Liver (tissue), 3 donors: ENCODE measurements at regions not wholly inside any gene's neighbourhood (a gene's known extent, or its start where the extent isn't known, plus 50 kb on each side); places are given as distances from the start of the nearest gene placed in this dataset.

Experiments used
- EGR1 ChIP-seq, 2 donors: IDR thresholded peaks; 2 replicates each; pipeline ENCODE4 v1.6.1; 2016 to 2018; ENCODE audit warnings: antibody characterized with exemption in 2 of 2, low read depth in 2 of 2
- FOXA1 ChIP-seq: IDR thresholded peaks from 2 replicates; pipeline ENCODE4 v1.6.1; 2016; ENCODE audit warnings: antibody characterized with exemption
- GABPA ChIP-seq, 2 donors: IDR thresholded peaks in 1 of 2; conservative IDR thresholded peaks in 1 of 2; 2 replicates each; pipeline ENCODE4 v1.6.1; 2016; ENCODE audit warnings: antibody characterized with exemption in 2 of 2, mild to moderate bottlenecking in 1 of 2, moderate library complexity in 1 of 2
- HNF4A ChIP-seq, 2 donors: conservative IDR thresholded peaks; 2 replicates each; pipeline ENCODE4 v1.6.1; 2016; ENCODE audit warnings: antibody characterized with exemption in 2 of 2, mild to moderate bottlenecking in 2 of 2
- JUND ChIP-seq, 2 donors: IDR thresholded peaks; 2 replicates each; pipeline ENCODE4 v1.6.1; 2016; ENCODE audit warnings: antibody characterized with exemption in 2 of 2
- RAD21 ChIP-seq, 2 donors: IDR thresholded peaks; 2 replicates each; pipeline ENCODE4 v1.6.1; 2016; ENCODE audit warnings: antibody characterized with exemption in 2 of 2, mild to moderate bottlenecking in 2 of 2
- SP1 ChIP-seq: IDR thresholded peaks from 2 replicates; pipeline ENCODE4 v1.6.1; 2018; ENCODE audit warnings: antibody characterized with exemption, mild to moderate bottlenecking
- TAF1 ChIP-seq: conservative IDR thresholded peaks from 2 replicates; pipeline ENCODE4 v1.6.1; 2016; ENCODE audit warnings: antibody characterized with exemption, mild to moderate bottlenecking
- TF ChIP-seq, protein P1 (sequence below): fragments of 150-350 bp; IDR thresholded peaks from 2 replicates; pipeline ENCODE4 v1.5.1; 2017; ENCODE audit warnings: improper control_type of control experiment, low read depth, low read length; ENCODE audit not compliant: missing input control
- TF ChIP-seq, protein P2 (sequence below): IDR thresholded peaks from 2 replicates; pipeline ENCODE4 v1.6.1; 2016; ENCODE audit warnings: antibody characterized with exemption
- TF ChIP-seq, protein P3 (sequence below): IDR thresholded peaks from 2 replicates; pipeline ENCODE4 v1.6.1; 2016; ENCODE audit warnings: antibody characterized with exemption, mild to moderate bottlenecking
- TF ChIP-seq, protein P4 (sequence below): IDR thresholded peaks from 2 replicates; pipeline ENCODE4 v1.6.1; 2016; ENCODE audit warnings: antibody characterized with exemption
- TF ChIP-seq, protein P5 (sequence below): IDR thresholded peaks from 2 replicates; pipeline ENCODE4 v1.6.1; 2016; ENCODE audit warnings: antibody characterized with exemption
- donor health status: healthy.
- donor health status: healthy.

DNA sequence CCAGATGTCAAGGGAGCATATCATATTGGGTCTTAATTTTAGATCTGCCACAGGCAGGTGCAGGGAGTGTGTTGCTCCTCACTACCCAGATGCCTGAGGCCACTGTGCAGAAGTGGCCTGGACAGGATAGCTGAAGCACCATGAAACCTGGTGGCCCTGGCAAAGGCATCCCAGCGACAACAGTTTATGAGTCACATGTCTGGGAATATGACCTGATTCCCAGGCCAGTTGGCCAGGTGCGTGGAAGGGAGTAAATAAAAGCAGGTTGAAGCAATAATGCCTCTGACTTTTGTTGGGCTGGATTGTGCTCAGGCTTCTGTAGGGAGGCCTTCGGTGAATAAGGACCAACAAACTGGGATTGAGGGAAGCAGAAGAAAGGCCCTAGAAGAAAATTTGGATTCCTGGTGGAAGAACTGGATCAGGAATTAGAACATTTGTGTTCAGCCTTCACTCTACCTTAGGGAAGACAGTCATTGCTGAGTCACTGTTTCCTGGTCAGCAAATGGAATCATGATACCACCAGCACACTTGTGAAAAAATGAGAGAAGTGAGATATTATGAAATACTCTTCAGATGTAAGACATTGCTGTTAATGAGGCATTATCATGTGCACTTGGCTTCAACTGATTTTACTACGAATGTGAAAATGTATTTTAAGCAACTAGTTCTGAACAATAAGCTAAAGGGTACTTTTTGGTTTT lies 78.4 kb upstream of the ZNF516 start:
- TF ChIP-seq EGR1 (IDR thresholded peaks at IDR 0.05; ENCODE audit: low read depth in 2 of 2) (peak in 1 of 2 donors; percentile 16), TAF1 (no peak), JUND (IDR thresholded peaks at IDR 0.05) (peak in 1 of 2 donors; percentile 49), GABPA (IDR thresholded peaks at IDR 0.05 in 1 of 2, conservative IDR thresholded peaks at IDR 0.05 in 1 of 2) (peak in 1 of 2 donors; percentile 13), RAD21 (IDR thresholded peaks at IDR 0.05) (peak; percentile 43 to 46), HNF4A (conservative IDR thresholded peaks at IDR 0.05) (peak; percentile 54 to 71), FOXA1 (no peak), SP1 (peak; percentile 48)
- TF ChIP-seq, protein P1, sequence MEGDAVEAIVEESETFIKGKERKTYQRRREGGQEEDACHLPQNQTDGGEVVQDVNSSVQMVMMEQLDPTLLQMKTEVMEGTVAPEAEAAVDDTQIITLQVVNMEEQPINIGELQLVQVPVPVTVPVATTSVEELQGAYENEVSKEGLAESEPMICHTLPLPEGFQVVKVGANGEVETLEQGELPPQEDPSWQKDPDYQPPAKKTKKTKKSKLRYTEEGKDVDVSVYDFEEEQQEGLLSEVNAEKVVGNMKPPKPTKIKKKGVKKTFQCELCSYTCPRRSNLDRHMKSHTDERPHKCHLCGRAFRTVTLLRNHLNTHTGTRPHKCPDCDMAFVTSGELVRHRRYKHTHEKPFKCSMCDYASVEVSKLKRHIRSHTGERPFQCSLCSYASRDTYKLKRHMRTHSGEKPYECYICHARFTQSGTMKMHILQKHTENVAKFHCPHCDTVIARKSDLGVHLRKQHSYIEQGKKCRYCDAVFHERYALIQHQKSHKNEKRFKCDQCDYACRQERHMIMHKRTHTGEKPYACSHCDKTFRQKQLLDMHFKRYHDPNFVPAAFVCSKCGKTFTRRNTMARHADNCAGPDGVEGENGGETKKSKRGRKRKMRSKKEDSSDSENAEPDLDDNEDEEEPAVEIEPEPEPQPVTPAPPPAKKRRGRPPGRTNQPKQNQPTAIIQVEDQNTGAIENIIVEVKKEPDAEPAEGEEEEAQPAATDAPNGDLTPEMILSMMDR: no peak
- TF ChIP-seq, protein P2, sequence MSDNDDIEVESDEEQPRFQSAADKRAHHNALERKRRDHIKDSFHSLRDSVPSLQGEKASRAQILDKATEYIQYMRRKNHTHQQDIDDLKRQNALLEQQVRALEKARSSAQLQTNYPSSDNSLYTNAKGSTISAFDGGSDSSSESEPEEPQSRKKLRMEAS: peak; percentile 75
- TF ChIP-seq, protein P3, sequence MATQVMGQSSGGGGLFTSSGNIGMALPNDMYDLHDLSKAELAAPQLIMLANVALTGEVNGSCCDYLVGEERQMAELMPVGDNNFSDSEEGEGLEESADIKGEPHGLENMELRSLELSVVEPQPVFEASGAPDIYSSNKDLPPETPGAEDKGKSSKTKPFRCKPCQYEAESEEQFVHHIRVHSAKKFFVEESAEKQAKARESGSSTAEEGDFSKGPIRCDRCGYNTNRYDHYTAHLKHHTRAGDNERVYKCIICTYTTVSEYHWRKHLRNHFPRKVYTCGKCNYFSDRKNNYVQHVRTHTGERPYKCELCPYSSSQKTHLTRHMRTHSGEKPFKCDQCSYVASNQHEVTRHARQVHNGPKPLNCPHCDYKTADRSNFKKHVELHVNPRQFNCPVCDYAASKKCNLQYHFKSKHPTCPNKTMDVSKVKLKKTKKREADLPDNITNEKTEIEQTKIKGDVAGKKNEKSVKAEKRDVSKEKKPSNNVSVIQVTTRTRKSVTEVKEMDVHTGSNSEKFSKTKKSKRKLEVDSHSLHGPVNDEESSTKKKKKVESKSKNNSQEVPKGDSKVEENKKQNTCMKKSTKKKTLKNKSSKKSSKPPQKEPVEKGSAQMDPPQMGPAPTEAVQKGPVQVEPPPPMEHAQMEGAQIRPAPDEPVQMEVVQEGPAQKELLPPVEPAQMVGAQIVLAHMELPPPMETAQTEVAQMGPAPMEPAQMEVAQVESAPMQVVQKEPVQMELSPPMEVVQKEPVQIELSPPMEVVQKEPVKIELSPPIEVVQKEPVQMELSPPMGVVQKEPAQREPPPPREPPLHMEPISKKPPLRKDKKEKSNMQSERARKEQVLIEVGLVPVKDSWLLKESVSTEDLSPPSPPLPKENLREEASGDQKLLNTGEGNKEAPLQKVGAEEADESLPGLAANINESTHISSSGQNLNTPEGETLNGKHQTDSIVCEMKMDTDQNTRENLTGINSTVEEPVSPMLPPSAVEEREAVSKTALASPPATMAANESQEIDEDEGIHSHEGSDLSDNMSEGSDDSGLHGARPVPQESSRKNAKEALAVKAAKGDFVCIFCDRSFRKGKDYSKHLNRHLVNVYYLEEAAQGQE: no peak
- TF ChIP-seq, protein P4, sequence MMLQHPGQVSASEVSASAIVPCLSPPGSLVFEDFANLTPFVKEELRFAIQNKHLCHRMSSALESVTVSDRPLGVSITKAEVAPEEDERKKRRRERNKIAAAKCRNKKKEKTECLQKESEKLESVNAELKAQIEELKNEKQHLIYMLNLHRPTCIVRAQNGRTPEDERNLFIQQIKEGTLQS: no peak
- TF ChIP-seq, protein P5, sequence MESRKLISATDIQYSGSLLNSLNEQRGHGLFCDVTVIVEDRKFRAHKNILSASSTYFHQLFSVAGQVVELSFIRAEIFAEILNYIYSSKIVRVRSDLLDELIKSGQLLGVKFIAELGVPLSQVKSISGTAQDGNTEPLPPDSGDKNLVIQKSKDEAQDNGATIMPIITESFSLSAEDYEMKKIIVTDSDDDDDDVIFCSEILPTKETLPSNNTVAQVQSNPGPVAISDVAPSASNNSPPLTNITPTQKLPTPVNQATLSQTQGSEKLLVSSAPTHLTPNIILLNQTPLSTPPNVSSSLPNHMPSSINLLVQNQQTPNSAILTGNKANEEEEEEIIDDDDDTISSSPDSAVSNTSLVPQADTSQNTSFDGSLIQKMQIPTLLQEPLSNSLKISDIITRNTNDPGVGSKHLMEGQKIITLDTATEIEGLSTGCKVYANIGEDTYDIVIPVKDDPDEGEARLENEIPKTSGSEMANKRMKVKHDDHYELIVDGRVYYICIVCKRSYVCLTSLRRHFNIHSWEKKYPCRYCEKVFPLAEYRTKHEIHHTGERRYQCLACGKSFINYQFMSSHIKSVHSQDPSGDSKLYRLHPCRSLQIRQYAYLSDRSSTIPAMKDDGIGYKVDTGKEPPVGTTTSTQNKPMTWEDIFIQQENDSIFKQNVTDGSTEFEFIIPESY: no peak
